Peyer's patch (tissue), 4 donors: ENCODE measurements at regions not wholly inside any gene's neighbourhood (a gene's known extent, or its start where the extent isn't known, plus 50 kb on each side); places are given as distances from the start of the nearest gene placed in this dataset.

Source experiments
- DNase-seq, 3 donors: peaks; one replicate each; pipeline ENCODE4 v3.0.0-alpha.2; 2017 to 2019
- H3K27ac ChIP-seq, 4 donors: fragments of 200-600 bp; sonication (generic); one replicate each; pipeline ENCODE4 v1.5.1; 2016 to 2019
- H3K27me3 ChIP-seq, 2 donors: fragments of 200-600 bp; sonication (generic); one replicate each; pipeline ENCODE4 v1.5.1; 2019
- H3K36me3 ChIP-seq, 3 donors: fragments of 200-600 bp; sonication (generic); one replicate each; pipeline ENCODE4 v1.5.1; 2016 to 2019
- H3K4me1 ChIP-seq, 4 donors: fragments of 200-600 bp; sonication (generic); one replicate each; pipeline ENCODE4 v1.5.1; 2016 to 2019
- H3K4me3 ChIP-seq, 4 donors: fragments of 200-600 bp; sonication (generic); 1 replicate in 3 of 4; 2 replicates in 1 of 4; pipeline ENCODE4 v1.5.1; 2016 to 2019; ENCODE audit warnings: mild to moderate bottlenecking in 1 of 4
- H3K9me3 ChIP-seq, 4 donors: fragments of 200-600 bp; sonication (generic); one replicate each; pipeline ENCODE4 v1.5.1; 2016 to 2019; ENCODE audit warnings: mild to moderate bottlenecking in 1 of 4
- CTCF ChIP-seq, 6 experiments: fragments of 450-650 bp in 4 of 6; fragments of 200-600 bp in 2 of 6; sonication (generic) in 1 of 6; IDR thresholded peaks; one replicate each; pipeline ENCODE4 v1.5.1; 2017 to 2019; ENCODE audit warnings: antibody characterized with exemption in 6 of 6, mild to moderate bottlenecking in 3 of 6, moderate library complexity in 1 of 6
- POLR2A ChIP-seq, 2 donors: fragments of 450-650 bp; IDR thresholded peaks; one replicate each; pipeline ENCODE4 v1.5.1; 2017; ENCODE audit warnings: antibody characterized with exemption in 2 of 2, mild to moderate bottlenecking in 2 of 2, moderate library complexity in 2 of 2

- TF ChIP-seq CTCF (IDR thresholded peaks at IDR 0.05): no peak
- TF ChIP-seq POLR2A (IDR thresholded peaks at IDR 0.05): no peak
- Histone ChIP-seq H3K27me3 (no peaks in the 10 kb centered on the region), H3K36me3 (no peaks in the 10 kb centered on the region), H3K27ac (no peak overlapping the region), H3K4me1 (no peaks in the 10 kb centered on the region), H3K9me3 (peaks cover 0 to 14% (median 0%) of the 10 kb centered on the region in 4 donors), H3K4me3 (no peak overlapping the region)
- no peak for DNase-seq
These were observed 346.1 kb downstream of the SLITRK1 start for GRCh38 chr13:83536153-83536552.

GRCh38 chr13:83532809-83533208 lies 349.5 kb downstream of the SLITRK1 start:
- no peak for DNase-seq
- Histone ChIP-seq H3K36me3 (no peaks in the 10 kb centered on the region), H3K27ac (no peak overlapping the region), H3K4me1 (no peaks in the 10 kb centered on the region), H3K9me3 (peaks cover 0 to 8% (median 0%) of the 10 kb centered on the region in 4 donors), H3K4me3 (no peak overlapping the region), H3K27me3 (no peaks in the 10 kb centered on the region)
- no peak for TF ChIP-seq POLR2A (IDR thresholded peaks at IDR 0.05)
- no peak for TF ChIP-seq CTCF (IDR thresholded peaks at IDR 0.05)

GRCh38 chr13:83531022-83531421 lies 351.3 kb downstream of the SLITRK1 start:
- H3K27ac ChIP-seq: no peak overlapping the region
- H3K27me3 ChIP-seq: no peaks in the 10 kb centered on the region
- DNase-seq: no peak
- TF ChIP-seq POLR2A (IDR thresholded peaks at IDR 0.05) (no peak), CTCF (IDR thresholded peaks at IDR 0.05) (no peak)
- peaks cover 0 to 3% (median 0%) of the 10 kb centered on the region in 4 donors for H3K9me3 ChIP-seq
- no peaks in the 10 kb centered on the region for H3K4me1 ChIP-seq
- no peaks in the 10 kb centered on the region for H3K36me3 ChIP-seq
- H3K4me3 ChIP-seq: no peak overlapping the region

- Histone ChIP-seq H3K4me3 (no peak overlapping the region), H3K27me3 (no peaks in the 10 kb centered on the region), H3K27ac (no peak overlapping the region), H3K36me3 (no peaks in the 10 kb centered on the region), H3K9me3 (no peaks in the 10 kb centered on the region), H3K4me1 (no peaks in the 10 kb centered on the region)
- no peak for TF ChIP-seq POLR2A (IDR thresholded peaks at IDR 0.05)
- no peak for TF ChIP-seq CTCF (IDR thresholded peaks at IDR 0.05)
- no peak for DNase-seq
These were observed 365.5 kb downstream of the SLITRK1 start for GRCh38 chr13:83516781-83517180.

GRCh38 chr13:83515268-83516015 lies 366.8 kb downstream of the SLITRK1 start:
- no peaks in the 10 kb centered on the region for H3K36me3 ChIP-seq
- H3K4me3 ChIP-seq: no peak overlapping the region
- no peak for TF ChIP-seq POLR2A (IDR thresholded peaks at IDR 0.05)
- no peaks in the 10 kb centered on the region for H3K9me3 ChIP-seq
- DNase-seq: no peak
- no peak overlapping the region for H3K27ac ChIP-seq
- H3K4me1 ChIP-seq: no peaks in the 10 kb centered on the region
- H3K27me3 ChIP-seq: no peaks in the 10 kb centered on the region

- no peaks in the 10 kb centered on the region for H3K4me1 ChIP-seq
- no peak overlapping the region for H3K4me3 ChIP-seq
- TF ChIP-seq POLR2A (IDR thresholded peaks at IDR 0.05) (no peak), CTCF (IDR thresholded peaks at IDR 0.05) (no peak)
- no peaks in the 10 kb centered on the region for H3K9me3 ChIP-seq
- no peak overlapping the region for H3K27ac ChIP-seq
- no peaks in the 10 kb centered on the region for H3K36me3 ChIP-seq
- no peaks in the 10 kb centered on the region for H3K27me3 ChIP-seq
- DNase-seq: no peak
These were observed 373.4 kb downstream of the SLITRK1 start for GRCh38 chr13:83508771-83509301.
